ENCODE measurements at regions not wholly inside any gene's neighbourhood (a gene's known extent, or its start where the extent isn't known, plus 50 kb on each side); places are given as distances from the start of the nearest gene placed in this dataset.

- TF ChIP-seq POLR2A (IDR thresholded peaks at IDR 0.05): no peak
- TF ChIP-seq, protein P1, sequence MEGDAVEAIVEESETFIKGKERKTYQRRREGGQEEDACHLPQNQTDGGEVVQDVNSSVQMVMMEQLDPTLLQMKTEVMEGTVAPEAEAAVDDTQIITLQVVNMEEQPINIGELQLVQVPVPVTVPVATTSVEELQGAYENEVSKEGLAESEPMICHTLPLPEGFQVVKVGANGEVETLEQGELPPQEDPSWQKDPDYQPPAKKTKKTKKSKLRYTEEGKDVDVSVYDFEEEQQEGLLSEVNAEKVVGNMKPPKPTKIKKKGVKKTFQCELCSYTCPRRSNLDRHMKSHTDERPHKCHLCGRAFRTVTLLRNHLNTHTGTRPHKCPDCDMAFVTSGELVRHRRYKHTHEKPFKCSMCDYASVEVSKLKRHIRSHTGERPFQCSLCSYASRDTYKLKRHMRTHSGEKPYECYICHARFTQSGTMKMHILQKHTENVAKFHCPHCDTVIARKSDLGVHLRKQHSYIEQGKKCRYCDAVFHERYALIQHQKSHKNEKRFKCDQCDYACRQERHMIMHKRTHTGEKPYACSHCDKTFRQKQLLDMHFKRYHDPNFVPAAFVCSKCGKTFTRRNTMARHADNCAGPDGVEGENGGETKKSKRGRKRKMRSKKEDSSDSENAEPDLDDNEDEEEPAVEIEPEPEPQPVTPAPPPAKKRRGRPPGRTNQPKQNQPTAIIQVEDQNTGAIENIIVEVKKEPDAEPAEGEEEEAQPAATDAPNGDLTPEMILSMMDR (IDR thresholded peaks at IDR 0.05): no peak
Measured at GRCh38 chr18:51862051-51862715, 477.8 kb upstream of the DCC start.
